ENCODE measurements at regions not wholly inside any gene's neighbourhood (a gene's known extent, or its start where the extent isn't known, plus 50 kb on each side); places are given as distances from the start of the nearest gene placed in this dataset.

GRCh38 chr4:11976726-11977263, 548.1 kb upstream of the HS3ST1 start:
- FAIRE-seq (no peak), ATAC-seq (no peak), DNase-seq (ENCODE audit: low spot score) (no peak)
- no peaks in the 10 kb centered on the region for H3K36me3 ChIP-seq (replicated peaks in 1 of 2; ENCODE audit: control insufficient read depth in 1 of 2, insufficient read depth in 2 of 2, low read length in 2 of 2)
- 4% methylated on average over 3 of the region's 3 CpGs for WGBS (ENCODE audit: low lambda C conversion rate)
- H3K4me3 ChIP-seq (replicated peaks in 1 of 3; ENCODE audit: insufficient read depth in 1 of 3, low read depth in 2 of 3, low read length in 3 of 3) = no peak overlapping the region
- H3K9me3 ChIP-seq (ENCODE audit: low read length) = peaks cover 79% of the 10 kb centered on the region
- no peaks in the 10 kb centered on the region for H3K27me3 ChIP-seq (ENCODE audit: control insufficient read depth in 1 of 2, insufficient read depth in 2 of 2, low read length in 2 of 2)
- H3K79me2 ChIP-seq (ENCODE audit: insufficient read depth, low read length) = no peaks in the 10 kb centered on the region
- no peak overlapping the region for H3K27ac ChIP-seq (ENCODE audit: extremely low read length, insufficient read depth, low read length)
- intact Hi-C loops (cut with micrococcal nuclease; ENCODE audit: unreplicated experiment) = no loop called here
- no peak overlapping the region for H3K9ac ChIP-seq (ENCODE audit: insufficient read depth, low read depth, low read length)
- no peak for TF ChIP-seq ZNF546 (CRISPR knock-in tag; conservative IDR thresholded peaks at IDR 0.05)
- no peak for TF ChIP-seq ZNF430 (CRISPR knock-in tag; IDR thresholded peaks at IDR 0.05)
- no peak for TF ChIP-seq ZNF672 (CRISPR knock-in tag; IDR thresholded peaks at IDR 0.05)
- TF ChIP-seq ZNF280D (CRISPR knock-in tag; IDR thresholded peaks at IDR 0.05) = no peak
- TF ChIP-seq FOXA1 (IDR thresholded peaks at IDR 0.05) = no peak
- TF ChIP-seq FOXA1 (CRISPR knock-in tag; IDR thresholded peaks at IDR 0.05) = no peak
- no peak for TF ChIP-seq YEATS2 (CRISPR knock-in tag; IDR thresholded peaks at IDR 0.05; ENCODE audit: borderline replicate concordance)
- TF ChIP-seq KAT2B (IDR thresholded peaks at IDR 0.05; ENCODE audit: borderline replicate concordance, low read depth, low read length) = no peak
- TF ChIP-seq ZNF510 (CRISPR knock-in tag; IDR thresholded peaks at IDR 0.05; ENCODE audit: low read depth) = no peak
- TF ChIP-seq REST (IDR thresholded peaks at IDR 0.05; ENCODE audit: borderline replicate concordance in 1 of 2, low read depth in 1 of 2, low read length in 2 of 2) = no peak
- ChIA-PET POLR2A (no interaction called here), CTCF (ENCODE audit: low intra/inter-chr PET ratio, low total read pairs) (no interaction called here)
- H3K4me2 ChIP-seq (ENCODE audit: low read depth, low read length) = no peak overlapping the region
- in situ Hi-C loops (cut with HindIII; ENCODE audit: extremely low pct_ligation_motif_present, low pct_unique_long_range_greater_than_20kb) = no loop called here
- H4K20me1 ChIP-seq (ENCODE audit: insufficient read depth, low read length) = no peaks in the 10 kb centered on the region
- H3K4me1 ChIP-seq (ENCODE audit: insufficient read depth, low read length) = no peaks in the 10 kb centered on the region
- no peak overlapping the region for H2AFZ ChIP-seq (ENCODE audit: low read length)
- BruUV-seq (replicated peaks) = no TSS peak

Measured in HepG2 (cell line).